Body of pancreas (tissue), 4 donors: ENCODE measurements at regions not wholly inside any gene's neighbourhood (a gene's known extent, or its start where the extent isn't known, plus 50 kb on each side); places are given as distances from the start of the nearest gene placed in this dataset.

Source experiments
- ATAC-seq: fragments of 150-250 bp; one replicate; pipeline ENCODE4 v1.9.1; 2016
- DNase-seq, 4 donors: peaks; one replicate each; pipeline ENCODE4 v3.0.0-alpha.2; 2019
- H3K27ac ChIP-seq, 4 donors: fragments of 200-600 bp; sonication (generic); 1 replicate in 3 of 4; 2 replicates in 1 of 4; pipeline versions ENCODE4 v1.5.1 to v1.6.1; 2016 to 2019; ENCODE audit warnings: mild to moderate bottlenecking in 1 of 4, mixed read lengths in 1 of 4, moderate library complexity in 1 of 4
- H3K27me3 ChIP-seq, 2 donors: fragments of 200-600 bp; sonication (generic); one replicate each; pipeline ENCODE4 v1.6.0; 2016; ENCODE audit warnings: mild to moderate bottlenecking in 1 of 2
- H3K36me3 ChIP-seq, 2 donors: fragments of 200-600 bp; sonication (generic); replicated peaks in 1 of 2; 2 replicates each; pipeline ENCODE4 v1.5.1; 2016; ENCODE audit warnings: low read depth in 2 of 2; ENCODE audit not compliant: insufficient read depth in 1 of 2
- H3K4me1 ChIP-seq: fragments of 200-600 bp; sonication (generic); one replicate; pipeline ENCODE4 v1.6.0; 2016
- H3K4me3 ChIP-seq, 2 donors: fragments of 200-600 bp; sonication (generic); 1 replicate in 1 of 2; 2 replicates in 1 of 2; pipeline ENCODE4 v1.5.1; 2016 to 2019
- H3K9me3 ChIP-seq, 3 donors: fragments of 200-600 bp; sonication (generic); 1 replicate in 2 of 3; 2 replicates in 1 of 3; pipeline ENCODE4 v1.5.1; 2016
- CTCF ChIP-seq, 7 experiments: fragments of 450-650 bp in 4 of 7; fragments of 200-600 bp in 3 of 7; sonication (generic) in 3 of 7; IDR thresholded peaks; one replicate each; pipeline ENCODE4 v1.5.1; 2016 to 2019; ENCODE audit warnings: antibody characterized with exemption in 7 of 7
- POLR2A ChIP-seq, 3 donors: fragments of 450-650 bp; IDR thresholded peaks; one replicate each; pipeline ENCODE4 v1.6.1; 2016; ENCODE audit warnings: antibody characterized with exemption in 3 of 3, mild to moderate bottlenecking in 2 of 3
- WGBS, 2 donors: methylation state at CpG; one replicate each; pipeline ENCODE4 v1.1.5; 2017; 5-methylcytosine and 5-hydroxymethylcytosine counted together
- intact Hi-C: fragments of 100-400 bp; cut with DNase I; formaldehyde crosslinking; loops from one replicate; pipeline ENCODE4 v1.15.1; 2023

- no peak overlapping the region for H3K4me3 ChIP-seq
- no peaks in the 10 kb centered on the region for H3K36me3 ChIP-seq
- ATAC-seq (no peak), DNase-seq (no peak)
- no peaks in the 10 kb centered on the region for H3K9me3 ChIP-seq
- H3K27me3 ChIP-seq: no peaks in the 10 kb centered on the region
- intact Hi-C loops: no loop called here
- no peaks in the 10 kb centered on the region for H3K4me1 ChIP-seq
- no peak overlapping the region for H3K27ac ChIP-seq
- 78 to 81% methylated on average over 4 to 17 of the region's 17 CpGs for WGBS, 2 donors
- TF ChIP-seq CTCF (IDR thresholded peaks at IDR 0.05) (no peak), POLR2A (IDR thresholded peaks at IDR 0.05) (no peak)
These were observed 325.6 kb downstream of the NR4A2 start for GRCh38 chr2:156006721-156007618.

- DNase-seq (peak in 1 of 4 donors; percentile 4), ATAC-seq (no peak)
- intact Hi-C loops: no loop called here
- TF ChIP-seq CTCF (IDR thresholded peaks at IDR 0.05) (no peak), POLR2A (IDR thresholded peaks at IDR 0.05) (no peak)
- Histone ChIP-seq H3K4me3 (no peak overlapping the region), H3K27ac (no peak overlapping the region), H3K27me3 (no peaks in the 10 kb centered on the region), H3K9me3 (no peaks in the 10 kb centered on the region), H3K36me3 (no peaks in the 10 kb centered on the region), H3K4me1 (no peaks in the 10 kb centered on the region)
- WGBS, 2 donors: 88 to 90% methylated on average over 2 to 3 of the region's 3 CpGs
These were observed 326.4 kb downstream of the NR4A2 start for GRCh38 chr2:156005999-156006712.

- no peak for TF ChIP-seq CTCF (IDR thresholded peaks at IDR 0.05)
- TF ChIP-seq POLR2A (IDR thresholded peaks at IDR 0.05): no peak
- no peak for ATAC-seq
- intact Hi-C loops: no loop called here
- H3K27me3 ChIP-seq: no peaks in the 10 kb centered on the region
- WGBS, 2 donors: 85 to 95% methylated on average over 5 to 6 of the region's 7 CpGs
- no peaks in the 10 kb centered on the region for H3K4me1 ChIP-seq
- H3K27ac ChIP-seq: no peak overlapping the region
- DNase-seq: peak in 1 of 4 donors; percentile 4
- H3K4me3 ChIP-seq: no peak overlapping the region
- no peaks in the 10 kb centered on the region for H3K9me3 ChIP-seq
- no peaks in the 10 kb centered on the region for H3K36me3 ChIP-seq
These were observed 327.0 kb downstream of the NR4A2 start for GRCh38 chr2:156005531-156005930.

GRCh38 chr2:156004459-156004858, 328.1 kb downstream of the NR4A2 start:
- H3K4me3 ChIP-seq: no peak overlapping the region
- no peaks in the 10 kb centered on the region for H3K36me3 ChIP-seq
- DNase-seq (no peak), ATAC-seq (no peak)
- H3K27me3 ChIP-seq: no peaks in the 10 kb centered on the region
- TF ChIP-seq CTCF (IDR thresholded peaks at IDR 0.05) (no peak), POLR2A (IDR thresholded peaks at IDR 0.05) (no peak)
- intact Hi-C loops: no loop called here
- H3K9me3 ChIP-seq: no peaks in the 10 kb centered on the region
- no peak overlapping the region for H3K27ac ChIP-seq
- no peaks in the 10 kb centered on the region for H3K4me1 ChIP-seq
- WGBS, 2 donors: 73 to 77% methylated on average over 5 of the region's 5 CpGs
